HCT116 (cell line): ENCODE measurements at regions not wholly inside any gene's neighbourhood (a gene's known extent, or its start where the extent isn't known, plus 50 kb on each side); places are given as distances from the start of the nearest gene placed in this dataset.

Experiments
- ATAC-seq: fragments of 200-7000 bp; cut with Tn5 transposase; 2 replicates; pipeline ENCODE4 v1.9.1; 2020; ENCODE audit warnings: mild to moderate bottlenecking, moderate library complexity
- BruUV-seq: library from RNA; stranded (reverse); fragments of 400-500 nt; replicated peaks from 2 replicates; lab custom pipeline; 2021; lab: Mats Ljungman, UMichigan
- CTCF ChIA-PET: fragments of 300-600 bp; sonication (Branson Sonifier 250); formaldehyde crosslinking; loops from one replicate; lab custom pipeline; 2021; ENCODE audit warnings: antibody characterized with exemption; lab: Charles Lee
- POLR2A ChIA-PET: fragments of 300-600, 350-600 bp; sonication (Branson Sonifier 250); formaldehyde crosslinking; loops from one replicate; lab custom pipeline; 2021; ENCODE audit warnings: antibody characterized with exemption; lab: Charles Lee
- RAD21 ChIA-PET, 2 experiments: fragments of 300-600 bp; sonication (Branson Sonifier 250); formaldehyde crosslinking; loops; one replicate each; lab custom pipeline; 2023; ENCODE audit warnings: low total read pairs in 2 of 2; ENCODE audit not compliant: uncharacterized antibody in 2 of 2, unreplicated experiment in 2 of 2, low non-redundant PET in 1 of 2; lab: Charles Lee
- DNase-seq: peaks from one replicate; pipeline ENCODE4 v3.0.0-alpha.2; 2010; ENCODE audit warnings: low read depth, low spot score
- H2AFZ ChIP-seq: fragments of 200-600 bp; shearing (Covaris generic), sonication (generic); 2 replicates; pipeline ENCODE4 v1.6.1; 2017; ENCODE audit warnings: low read depth, mixed run types, mixed read lengths, antibody characterized with exemption, low read length; ENCODE audit not compliant: poor library complexity, severe bottlenecking
- H3K27ac ChIP-seq: 2 replicates; pipeline ENCODE4 v1.5.1; 2012; ENCODE audit warnings: low read depth, low read length
- H3K27me3 ChIP-seq: fragments of 200-600 bp; sonication (generic); 2 replicates; pipeline ENCODE4 v1.6.1; 2016; ENCODE audit warnings: mixed run types, low read length, mixed read lengths; ENCODE audit not compliant: insufficient read depth
- H3K36me3 ChIP-seq, 2 experiments: fragments of 200-500 bp in 1 of 2; fragments of 200-600 bp in 1 of 2; sonication (Bioruptor generic) in 1 of 2; sonication (generic) in 1 of 2; 2 replicates each; pipeline versions ENCODE4 v1.5.1 to v1.6.1; 2014 to 2016; ENCODE audit warnings: low read length in 2 of 2, inconsistent platforms in 1 of 2, mixed read lengths in 1 of 2, mixed run types in 1 of 2; ENCODE audit not compliant: insufficient read depth in 2 of 2, control insufficient read depth in 1 of 2
- H3K4me1 ChIP-seq, 2 experiments: fragments of 200-600 bp in 1 of 2; sonication (generic) in 1 of 2; 2 replicates each; pipeline versions ENCODE4 v1.5.1 to v1.6.1; 2012 to 2017; ENCODE audit warnings: low read length in 2 of 2, inconsistent platforms in 1 of 2, mild to moderate bottlenecking in 1 of 2, mixed read lengths in 1 of 2, mixed run types in 1 of 2, moderate library complexity in 1 of 2; ENCODE audit not compliant: insufficient read depth in 2 of 2, control insufficient read depth in 1 of 2
- H3K4me2 ChIP-seq: fragments of 200-600 bp; sonication (generic); 2 replicates; pipeline ENCODE4 v1.6.1; 2017; ENCODE audit warnings: mixed run types, low read length, mixed read lengths
- H3K4me3 ChIP-seq, 2 experiments: fragments of 200-600 bp in 1 of 2; sonication (generic) in 1 of 2; replicated peaks in 1 of 2; 2 replicates each; pipeline ENCODE4 v1.5.1; 2011 to 2016; ENCODE audit warnings: low read length in 2 of 2, control low read depth in 1 of 2, low read depth in 1 of 2, mild to moderate bottlenecking in 1 of 2, mixed read lengths in 1 of 2, mixed run types in 1 of 2
- H3K79me2 ChIP-seq: fragments of 200-600 bp; sonication (generic); 2 replicates; pipeline ENCODE4 v1.6.1; 2017; ENCODE audit warnings: mild to moderate bottlenecking, mixed run types, low read length, moderate library complexity, mixed read lengths; ENCODE audit not compliant: insufficient read depth
- H3K9ac ChIP-seq: fragments of 200-600 bp; sonication (generic); 2 replicates; pipeline ENCODE4 v1.6.1; 2016; ENCODE audit warnings: low read length, mixed read lengths
- H3K9me2 ChIP-seq: fragments of 200-600 bp; sonication (generic), shearing (Covaris generic); 2 replicates; pipeline ENCODE4 v1.6.1; 2017; ENCODE audit warnings: mixed run types, mild to moderate bottlenecking, moderate library complexity; ENCODE audit not compliant: insufficient read depth
- H3K9me3 ChIP-seq, 2 experiments: fragments of 200-500 bp in 1 of 2; fragments of 200-600 bp in 1 of 2; sonication (Bioruptor generic) in 1 of 2; sonication (generic) in 1 of 2; 2 replicates each; pipeline ENCODE4 v1.6.1; 2014 to 2017; ENCODE audit warnings: low read length in 2 of 2, mixed read lengths in 2 of 2, inconsistent platforms in 1 of 2, low read depth in 1 of 2, mild to moderate bottlenecking in 1 of 2, mixed run types in 1 of 2, moderate library complexity in 1 of 2; ENCODE audit not compliant: control insufficient read depth in 1 of 2, insufficient read depth in 1 of 2
- H4K20me1 ChIP-seq: fragments of 200-600 bp; sonication (generic), shearing (Covaris generic); 2 replicates; pipeline ENCODE4 v1.6.1; 2017; ENCODE audit warnings: mixed run types, mild to moderate bottlenecking, moderate library complexity; ENCODE audit not compliant: insufficient read depth
- EGR1 ChIP-seq: IDR thresholded peaks from 2 replicates; pipeline ENCODE4 v1.6.1; 2012; ENCODE audit warnings: low read depth
- ELF1 ChIP-seq: IDR thresholded peaks from 2 replicates; pipeline ENCODE4 v1.6.1; 2012; ENCODE audit warnings: low read depth, borderline replicate concordance
- EZH2phosphoT487 ChIP-seq: fragments of 200-600 bp; IDR thresholded peaks from 2 replicates; pipeline ENCODE4 v1.6.1; 2018; ENCODE audit warnings: antibody characterized with exemption, borderline replicate concordance
- FOSL1 ChIP-seq: IDR thresholded peaks from 2 replicates; pipeline ENCODE4 v1.6.1; 2012; ENCODE audit warnings: low read depth
- JUND ChIP-seq: IDR thresholded peaks from 2 replicates; pipeline ENCODE4 v1.6.1; 2012
- MAX ChIP-seq: IDR thresholded peaks from 2 replicates; pipeline ENCODE4 v1.6.1; 2012
- POLR2A ChIP-seq: IDR thresholded peaks from 2 replicates; pipeline ENCODE4 v1.7.0; 2011; ENCODE audit warnings: borderline replicate concordance; ENCODE audit not compliant: insufficient read depth, insufficient read length; ENCODE audit errors: extremely low read depth
- POLR2AphosphoS5 ChIP-seq: IDR thresholded peaks from 2 replicates; pipeline ENCODE4 v1.6.1; 2011; ENCODE audit warnings: mild to moderate bottlenecking, low read depth, low read length, moderate library complexity
- RAD21 ChIP-seq: IDR thresholded peaks from 2 replicates; pipeline ENCODE4 v1.6.1; 2012; ENCODE audit warnings: low read depth, mild to moderate bottlenecking
- SRF ChIP-seq: IDR thresholded peaks from 2 replicates; pipeline ENCODE4 v1.6.1; 2012; ENCODE audit warnings: low read depth
- TCF7L2 ChIP-seq: IDR thresholded peaks from 2 replicates; pipeline ENCODE4 v1.7.0; 2011; ENCODE audit warnings: borderline replicate concordance, inconsistent platforms; ENCODE audit not compliant: insufficient read depth, insufficient read length; ENCODE audit errors: extremely low read depth
- ZBTB33 ChIP-seq: IDR thresholded peaks from 2 replicates; pipeline ENCODE4 v1.6.1; 2011; ENCODE audit warnings: mild to moderate bottlenecking, low read length, moderate library complexity; ENCODE audit not compliant: insufficient replicate concordance; ENCODE audit errors: extremely low read depth
- ZNF274 ChIP-seq: fragments of 200-500 bp; sonication (Bioruptor generic); IDR thresholded peaks from 2 replicates; pipeline ENCODE4 v1.6.1; 2014; ENCODE audit warnings: mild to moderate bottlenecking, low read depth, low read length, inconsistent platforms
- intact Hi-C: fragments of 100-400 bp; cut with micrococcal nuclease; formaldehyde crosslinking; loops from 2 replicates; pipeline ENCODE4 v1.10.0; 2022
- TF ChIP-seq, protein P1 (sequence below), 3 experiments: fragments of 200-600 bp in 1 of 3; sonication (generic) in 1 of 3; IDR thresholded peaks in 2 of 3; conservative IDR thresholded peaks in 1 of 3; 2 replicates each; pipeline ENCODE4 v1.5.1; 2012 to 2017; ENCODE audit warnings: low read depth in 2 of 3, low read length in 2 of 3, antibody characterized with exemption in 1 of 3, borderline replicate concordance in 1 of 3, control low read depth in 1 of 3, mild to moderate bottlenecking in 1 of 3, mixed read lengths in 1 of 3, mixed run types in 1 of 3, moderate library complexity in 1 of 3; ENCODE audit not compliant: insufficient read depth in 1 of 3

- H3K27ac ChIP-seq = no peak overlapping the region
- intact Hi-C loops = no loop called here
- no peak overlapping the region for H2AFZ ChIP-seq
- no peaks in the 10 kb centered on the region for H3K36me3 ChIP-seq
- H4K20me1 ChIP-seq = no peaks in the 10 kb centered on the region
- ChIA-PET RAD21 (no interaction called here), POLR2A (no interaction called here), CTCF (no interaction called here)
- H3K4me2 ChIP-seq = no peak overlapping the region
- H3K27me3 ChIP-seq = peaks cover 5% of the 10 kb centered on the region; the same call in 1 of the 2 replicates
- H3K4me1 ChIP-seq = no peaks in the 10 kb centered on the region
- no peak overlapping the region for H3K4me3 ChIP-seq
- H3K9ac ChIP-seq = no peak overlapping the region
- DNase-seq (no peak), ATAC-seq (no peak)
- no peaks in the 10 kb centered on the region for H3K9me2 ChIP-seq
- no peaks in the 10 kb centered on the region for H3K79me2 ChIP-seq
- TF ChIP-seq JUND = no peak
- no peak for TF ChIP-seq ZNF274
- TF ChIP-seq TCF7L2 = no peak
- no peaks in the 10 kb centered on the region for H3K9me3 ChIP-seq
- BruUV-seq = no TSS peak
These were observed 89.5 kb upstream of the FSTL4 start for GRCh38 chr5:133701871-133702270.

- intact Hi-C loops = no loop called here
- ATAC-seq (no peak), DNase-seq (no peak)
- RAD21 ChIA-PET = no interaction called here
- no peak overlapping the region for H3K4me2 ChIP-seq
- H3K36me3 ChIP-seq = no peaks in the 10 kb centered on the region
- peaks cover 5% of the 10 kb centered on the region; the same call in 1 of the 2 replicates for H3K27me3 ChIP-seq
- H3K27ac ChIP-seq = no peak overlapping the region
- no peak overlapping the region for H3K9ac ChIP-seq
- TF ChIP-seq FOSL1 = no peak
- no peak for TF ChIP-seq ZBTB33
- TF ChIP-seq ELF1 = no peak
- no peak for TF ChIP-seq SRF
- no peak for TF ChIP-seq POLR2AphosphoS5
- no peak for TF ChIP-seq JUND
- TF ChIP-seq EZH2phosphoT487 = no peak
- no peak for TF ChIP-seq EGR1
- no peak for TF ChIP-seq RAD21
- no peak for TF ChIP-seq POLR2A
- TF ChIP-seq, protein P1, sequence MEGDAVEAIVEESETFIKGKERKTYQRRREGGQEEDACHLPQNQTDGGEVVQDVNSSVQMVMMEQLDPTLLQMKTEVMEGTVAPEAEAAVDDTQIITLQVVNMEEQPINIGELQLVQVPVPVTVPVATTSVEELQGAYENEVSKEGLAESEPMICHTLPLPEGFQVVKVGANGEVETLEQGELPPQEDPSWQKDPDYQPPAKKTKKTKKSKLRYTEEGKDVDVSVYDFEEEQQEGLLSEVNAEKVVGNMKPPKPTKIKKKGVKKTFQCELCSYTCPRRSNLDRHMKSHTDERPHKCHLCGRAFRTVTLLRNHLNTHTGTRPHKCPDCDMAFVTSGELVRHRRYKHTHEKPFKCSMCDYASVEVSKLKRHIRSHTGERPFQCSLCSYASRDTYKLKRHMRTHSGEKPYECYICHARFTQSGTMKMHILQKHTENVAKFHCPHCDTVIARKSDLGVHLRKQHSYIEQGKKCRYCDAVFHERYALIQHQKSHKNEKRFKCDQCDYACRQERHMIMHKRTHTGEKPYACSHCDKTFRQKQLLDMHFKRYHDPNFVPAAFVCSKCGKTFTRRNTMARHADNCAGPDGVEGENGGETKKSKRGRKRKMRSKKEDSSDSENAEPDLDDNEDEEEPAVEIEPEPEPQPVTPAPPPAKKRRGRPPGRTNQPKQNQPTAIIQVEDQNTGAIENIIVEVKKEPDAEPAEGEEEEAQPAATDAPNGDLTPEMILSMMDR (IDR thresholded peaks at IDR 0.05 in 2 of 3, conservative IDR thresholded peaks at IDR 0.05 in 1 of 3; ENCODE audit: borderline replicate concordance in 1 of 3, insufficient read depth in 1 of 3, low read depth in 2 of 3, low read length in 2 of 3) = no peak
- no peak for TF ChIP-seq ZNF274
- TF ChIP-seq MAX = no peak
- no peak overlapping the region for H2AFZ ChIP-seq
- no peaks in the 10 kb centered on the region for H3K79me2 ChIP-seq
- no peaks in the 10 kb centered on the region for H3K9me3 ChIP-seq
- no peak overlapping the region for H3K4me3 ChIP-seq
- CTCF ChIA-PET = no interaction called here
- POLR2A ChIA-PET = no interaction called here
- H3K4me1 ChIP-seq = no peaks in the 10 kb centered on the region
- H4K20me1 ChIP-seq = no peaks in the 10 kb centered on the region
- H3K9me2 ChIP-seq = no peaks in the 10 kb centered on the region
- BruUV-seq = no TSS peak
These were observed 87.9 kb upstream of the FSTL4 start for GRCh38 chr5:133700251-133700650.
